Esophagus squamous epithelium (tissue), 5 donors: ENCODE measurements at regions not wholly inside any gene's neighbourhood (a gene's known extent, or its start where the extent isn't known, plus 50 kb on each side); places are given as distances from the start of the nearest gene placed in this dataset.
A peak's percentile ranks its signal among the peaks of the same experiment; 100 is the strongest.

Experiments used
- DNase-seq: peaks from one replicate; lab custom pipeline; 2025; lab: John Stamatoyannopoulos, UW
- H3K27ac ChIP-seq, 4 donors: fragments of 200-600 bp; sonication (generic); one replicate each; pipeline ENCODE4 v1.5.1; 2016 to 2019; ENCODE audit warnings: mild to moderate bottlenecking in 1 of 4
- H3K27me3 ChIP-seq, 4 donors: fragments of 200-600 bp; sonication (generic); 1 replicate in 3 of 4; 2 replicates in 1 of 4; pipeline versions ENCODE4 v1.5.1 to v1.6.0; 2017 to 2021; ENCODE audit warnings: antibody characterized with exemption in 1 of 4
- H3K36me3 ChIP-seq, 3 donors: fragments of 200-600 bp; sonication (generic); one replicate each; pipeline ENCODE4 v1.5.1; 2016 to 2019
- H3K4me1 ChIP-seq, 3 donors: fragments of 200-600 bp; sonication (generic); one replicate each; pipeline ENCODE4 v1.5.1; 2017 to 2019
- H3K4me3 ChIP-seq, 4 donors: fragments of 200-600 bp; sonication (generic); 1 replicate in 3 of 4; 2 replicates in 1 of 4; pipeline ENCODE4 v1.5.1; 2016 to 2019; ENCODE audit warnings: mild to moderate bottlenecking in 2 of 4, moderate library complexity in 1 of 4
- H3K9me3 ChIP-seq, 3 donors: fragments of 200-600 bp; sonication (generic); one replicate each; pipeline ENCODE4 v1.5.1; 2016 to 2019
- POLR2A ChIP-seq, 4 donors: fragments of 450-650 bp; IDR thresholded peaks; one replicate each; pipeline ENCODE4 v1.6.1; 2017; ENCODE audit warnings: antibody characterized with exemption in 4 of 4, mild to moderate bottlenecking in 4 of 4, moderate library complexity in 3 of 4
- WGBS, 2 donors: methylation state at CpG; one replicate each; pipeline ENCODE4 v1.1.5; 2018; 5-methylcytosine and 5-hydroxymethylcytosine counted together
- intact Hi-C: fragments of 100-400 bp; cut with DNase I; formaldehyde crosslinking; loops from one replicate; pipeline ENCODE4 v1.15.0; 2022
- TF ChIP-seq, protein P1 (sequence below), 6 experiments: fragments of 450-650 bp in 4 of 6; fragments of 200-600 bp in 2 of 6; sonication (generic) in 2 of 6; IDR thresholded peaks; one replicate each; pipeline ENCODE4 v1.5.1; 2016 to 2019; ENCODE audit warnings: antibody characterized with exemption in 6 of 6, mild to moderate bottlenecking in 4 of 6, moderate library complexity in 4 of 6
- donor health status: DM: yes; HTN: yes; CAD: no.

DNA sequence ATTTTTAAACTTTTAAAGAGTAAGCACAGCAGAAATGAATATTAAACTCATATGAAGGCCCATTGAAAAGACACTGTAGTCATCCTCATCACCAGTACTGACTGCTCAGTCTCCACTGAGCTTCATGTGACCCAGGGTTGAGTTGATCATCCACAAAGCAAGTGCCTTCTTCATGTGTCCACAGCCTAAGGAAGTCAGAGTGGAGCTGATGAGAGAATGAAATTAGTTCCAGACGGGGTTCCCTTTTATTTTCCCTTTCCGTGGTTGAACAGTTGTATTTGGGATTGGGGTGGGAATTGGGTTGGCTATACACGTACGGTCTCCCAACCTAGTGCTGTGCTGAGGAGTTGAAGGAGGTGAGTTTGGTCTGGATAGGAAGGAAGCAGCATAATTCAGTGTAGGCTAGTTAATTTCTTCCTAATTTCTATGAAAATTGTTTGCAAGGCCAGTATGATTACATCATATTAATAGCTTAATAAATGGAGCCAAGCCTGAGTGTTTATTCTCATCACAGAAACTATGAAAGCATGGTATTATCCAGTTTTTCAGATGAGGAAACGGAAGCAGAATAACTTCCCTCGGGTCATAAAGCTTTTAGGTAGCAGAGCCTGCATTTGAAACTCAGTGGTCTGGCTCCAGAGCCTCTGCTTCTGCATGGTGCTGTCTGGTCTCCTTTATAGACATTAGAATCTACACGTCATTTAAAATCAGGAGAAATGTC, 103.9 kb upstream of the DMRT1 start:
- Histone ChIP-seq H3K4me3 (no peak overlapping the region), H3K4me1 (peaks cover 19 to 56% (median 28%) of the 10 kb centered on the region in 3 donors), H3K36me3 (peaks cover 38 to 96% (median 43%) of the 10 kb centered on the region in 3 donors), H3K9me3 (no peaks in the 10 kb centered on the region), H3K27ac (peak overlapping the region; percentile 79 to 88 (median 86)), H3K27me3 (no peaks in the 10 kb centered on the region)
- WGBS, 2 donors: 52 to 62% methylated on average over 7 of the region's 7 CpGs
- intact Hi-C loops: no loop called here
- TF ChIP-seq POLR2A (IDR thresholded peaks at IDR 0.05): no peak
- TF ChIP-seq, protein P1, sequence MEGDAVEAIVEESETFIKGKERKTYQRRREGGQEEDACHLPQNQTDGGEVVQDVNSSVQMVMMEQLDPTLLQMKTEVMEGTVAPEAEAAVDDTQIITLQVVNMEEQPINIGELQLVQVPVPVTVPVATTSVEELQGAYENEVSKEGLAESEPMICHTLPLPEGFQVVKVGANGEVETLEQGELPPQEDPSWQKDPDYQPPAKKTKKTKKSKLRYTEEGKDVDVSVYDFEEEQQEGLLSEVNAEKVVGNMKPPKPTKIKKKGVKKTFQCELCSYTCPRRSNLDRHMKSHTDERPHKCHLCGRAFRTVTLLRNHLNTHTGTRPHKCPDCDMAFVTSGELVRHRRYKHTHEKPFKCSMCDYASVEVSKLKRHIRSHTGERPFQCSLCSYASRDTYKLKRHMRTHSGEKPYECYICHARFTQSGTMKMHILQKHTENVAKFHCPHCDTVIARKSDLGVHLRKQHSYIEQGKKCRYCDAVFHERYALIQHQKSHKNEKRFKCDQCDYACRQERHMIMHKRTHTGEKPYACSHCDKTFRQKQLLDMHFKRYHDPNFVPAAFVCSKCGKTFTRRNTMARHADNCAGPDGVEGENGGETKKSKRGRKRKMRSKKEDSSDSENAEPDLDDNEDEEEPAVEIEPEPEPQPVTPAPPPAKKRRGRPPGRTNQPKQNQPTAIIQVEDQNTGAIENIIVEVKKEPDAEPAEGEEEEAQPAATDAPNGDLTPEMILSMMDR (IDR thresholded peaks at IDR 0.05): no peak
- no peak for DNase-seq

DNA sequence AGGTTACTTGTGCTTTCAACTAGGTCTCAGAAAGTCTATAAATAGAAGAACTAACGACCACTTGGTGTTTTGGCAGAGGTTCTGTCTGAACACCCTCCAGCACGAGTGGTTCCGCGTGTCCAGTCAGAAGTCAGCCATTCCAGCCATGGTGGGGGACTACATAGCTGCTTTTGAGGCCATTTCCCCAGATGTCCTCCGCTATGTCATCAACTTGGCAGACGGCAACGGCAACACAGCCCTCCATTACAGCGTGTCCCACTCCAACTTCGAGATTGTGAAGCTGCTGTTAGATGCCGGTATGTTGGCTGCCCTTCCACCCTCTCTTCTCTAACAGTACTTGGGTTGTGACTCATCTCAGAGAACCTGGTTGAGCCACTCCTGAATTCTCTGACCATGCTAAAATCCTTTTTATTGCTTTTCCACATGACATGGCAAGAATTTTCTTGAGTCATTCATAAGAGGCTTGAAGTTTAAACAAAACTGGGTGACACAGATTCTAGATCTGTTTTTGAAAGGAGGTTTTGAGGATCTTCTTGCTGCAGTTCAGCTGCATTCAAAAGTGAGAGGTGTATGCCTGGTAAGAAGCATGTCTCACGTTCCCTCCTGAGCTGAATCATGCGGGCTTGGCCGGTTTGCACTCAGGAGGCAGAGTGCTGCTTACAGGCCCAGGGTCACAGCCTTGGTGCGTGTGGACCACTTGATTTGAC, 103.1 kb upstream of the DMRT1 start:
- TF ChIP-seq, protein P1 (IDR thresholded peaks at IDR 0.05): no peak
- no peak for TF ChIP-seq POLR2A (IDR thresholded peaks at IDR 0.05)
- DNase-seq: no peak
- no peaks in the 10 kb centered on the region for H3K9me3 ChIP-seq
- H3K4me1 ChIP-seq: peaks cover 19 to 56% (median 28%) of the 10 kb centered on the region in 3 donors
- H3K27me3 ChIP-seq: no peaks in the 10 kb centered on the region
- H3K36me3 ChIP-seq: peaks cover 40 to 96% (median 46%) of the 10 kb centered on the region in 3 donors
- WGBS, 2 donors: 46 to 52% methylated on average over 11 to 14 of the region's 14 CpGs
- H3K4me3 ChIP-seq: no peak overlapping the region
- peak overlapping the region; percentile 79 to 88 (median 86) for H3K27ac ChIP-seq
- intact Hi-C loops: no loop called here

DNA sequence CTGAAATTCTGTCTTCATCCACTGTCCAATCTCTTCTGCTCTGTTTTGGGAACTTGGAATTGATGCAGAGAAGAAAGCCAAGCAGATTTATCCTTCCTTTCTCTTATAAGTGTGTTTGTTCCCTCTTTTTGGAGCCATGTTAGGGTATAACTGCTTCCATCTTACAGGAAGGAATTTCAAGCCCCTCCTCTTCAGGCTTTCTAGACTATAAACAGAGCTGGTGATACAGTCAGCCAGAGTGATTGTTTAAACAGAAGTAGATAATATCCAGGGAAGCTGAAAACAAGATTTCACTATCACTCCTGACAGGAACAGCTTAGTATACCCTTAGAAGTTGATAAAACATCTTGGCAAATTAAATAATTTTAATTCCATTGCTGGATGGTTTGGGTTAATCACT, 102.1 kb upstream of the DMRT1 start:
- no peak for TF ChIP-seq POLR2A (IDR thresholded peaks at IDR 0.05)
- TF ChIP-seq, protein P1 (IDR thresholded peaks at IDR 0.05): no peak
- no peaks in the 10 kb centered on the region for H3K27me3 ChIP-seq
- H3K4me3 ChIP-seq: no peak overlapping the region
- intact Hi-C loops: no loop called here
- peaks cover 19 to 50% (median 24%) of the 10 kb centered on the region in 3 donors for H3K4me1 ChIP-seq
- peaks cover 42 to 96% (median 42%) of the 10 kb centered on the region in 3 donors for H3K36me3 ChIP-seq
- H3K27ac ChIP-seq: peak overlapping the region; percentile 79 to 88 (median 86)
- DNase-seq: no peak
- H3K9me3 ChIP-seq: no peaks in the 10 kb centered on the region

DNA sequence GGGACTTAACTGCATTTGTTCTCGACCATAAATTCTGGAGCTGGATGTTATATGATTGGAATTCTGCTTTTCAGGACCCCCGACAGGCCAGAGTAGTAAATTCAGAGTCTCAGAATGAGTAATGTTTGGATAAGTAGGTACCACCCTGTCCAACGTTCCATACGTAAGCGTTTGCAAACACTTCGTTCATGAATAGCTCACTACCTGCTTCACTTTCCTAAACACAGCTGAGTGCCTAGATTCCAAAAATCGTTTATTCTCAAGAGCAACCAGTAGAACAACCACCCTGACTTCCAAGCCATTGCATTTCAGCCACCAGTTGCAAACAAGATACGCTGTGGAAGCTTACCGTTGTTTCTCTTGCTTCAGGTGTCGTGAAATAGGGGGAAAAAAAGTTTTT, 101.3 kb upstream of the DMRT1 start:
- Histone ChIP-seq H3K9me3 (no peaks in the 10 kb centered on the region), H3K27ac (peak overlapping the region in 3 of 4 donors; percentile 84 to 88 (median 87)), H3K36me3 (peaks cover 42 to 96% (median 44%) of the 10 kb centered on the region in 3 donors), H3K27me3 (no peaks in the 10 kb centered on the region), H3K4me1 (peaks cover 19 to 50% (median 26%) of the 10 kb centered on the region in 3 donors), H3K4me3 (no peak overlapping the region)
- DNase-seq: no peak
- 75 to 78% methylated on average over 10 of the region's 10 CpGs for whole genome bisulfite sequencing, 2 donors
- intact Hi-C loops: no loop called here
- TF ChIP-seq, protein P1 (IDR thresholded peaks at IDR 0.05): no peak
- TF ChIP-seq POLR2A (IDR thresholded peaks at IDR 0.05): no peak

DNA sequence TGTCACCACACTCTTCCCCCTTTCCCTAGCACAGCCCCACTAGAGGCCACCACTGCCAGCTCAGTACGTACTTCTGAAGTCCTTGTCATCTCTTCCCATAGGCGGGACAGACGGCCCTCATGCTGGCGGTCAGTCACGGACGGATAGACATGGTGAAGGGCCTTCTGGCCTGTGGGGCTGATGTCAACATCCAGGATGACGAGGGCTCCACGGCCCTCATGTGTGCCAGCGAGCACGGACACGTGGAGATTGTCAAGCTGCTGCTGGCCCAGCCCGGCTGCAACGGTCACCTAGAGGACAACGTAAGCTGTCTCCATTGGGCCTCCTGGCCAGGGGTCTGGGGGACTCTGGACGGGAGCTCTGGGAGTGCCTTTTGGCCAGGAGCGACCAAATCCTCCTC, 99.4 kb upstream of the DMRT1 start:
- Histone ChIP-seq H3K36me3 (peaks cover 33 to 96% (median 37%) of the 10 kb centered on the region in 3 donors), H3K4me3 (no peak overlapping the region), H3K27ac (peak overlapping the region in 2 of 4 donors; percentile 27 to 30), H3K9me3 (no peaks in the 10 kb centered on the region), H3K4me1 (peaks cover 19 to 55% (median 28%) of the 10 kb centered on the region in 3 donors), H3K27me3 (no peaks in the 10 kb centered on the region)
- DNase-seq: no peak
- intact Hi-C loops: no loop called here
- WGBS, 2 donors: 88% methylated on average over 5 of the region's 16 CpGs; no CpG with 5 or more reads in 1 of the 2 donors
- TF ChIP-seq, protein P1 (IDR thresholded peaks at IDR 0.05): no peak
- TF ChIP-seq POLR2A (IDR thresholded peaks at IDR 0.05): no peak
